Fibroblast of pulmonary artery (primary cell): ENCODE measurements at regions not wholly inside any gene's neighbourhood (a gene's known extent, or its start where the extent isn't known, plus 50 kb on each side); places are given as distances from the start of the nearest gene placed in this dataset.
A peak's percentile ranks its signal among the peaks of the same experiment; 100 is the strongest.

Source experiments
- DNase-seq: peaks from one replicate; pipeline ENCODE4 v3.0.0-alpha.2; 2010; ENCODE audit warnings: low read depth
- H3K4me3 ChIP-seq: replicated peaks from 2 replicates; pipeline ENCODE4 v1.5.1; 2011; ENCODE audit warnings: low read depth, mild to moderate bottlenecking, control low read depth, low read length, moderate library complexity
- CTCF ChIP-seq: IDR thresholded peaks from 2 replicates; pipeline ENCODE4 v1.5.1; 2011; ENCODE audit warnings: mild to moderate bottlenecking, control low read depth, low read length, inconsistent platforms; ENCODE audit errors: missing control alignments

- TF ChIP-seq CTCF, result no peak
- DNase-seq, result peak; percentile 83
- H3K4me3 ChIP-seq, result no peak overlapping the region
These were observed 134.3 kb upstream of the AP1S2 start for GRCh38 chrX:15988661-15989603.

GRCh38 chrX:15985937-15986336, 131.3 kb upstream of the AP1S2 start:
- DNase-seq, result no peak
- no peak for TF ChIP-seq CTCF
- no peak overlapping the region for H3K4me3 ChIP-seq

- no peak for TF ChIP-seq CTCF
- no peak for DNase-seq
- no peak overlapping the region for H3K4me3 ChIP-seq
These were observed 128.4 kb upstream of the AP1S2 start for GRCh38 chrX:15983034-15983433.

- no peak for TF ChIP-seq CTCF
- no peak overlapping the region for H3K4me3 ChIP-seq
These were observed 123.0 kb upstream of the AP1S2 start for GRCh38 chrX:15977644-15978043.

GRCh38 chrX:15976396-15976795, 121.8 kb upstream of the AP1S2 start:
- no peak overlapping the region for H3K4me3 ChIP-seq
- DNase-seq, result no peak
- no peak for TF ChIP-seq CTCF

More at GRCh38 chrX:15977644-15978043, 123.0 kb upstream of the AP1S2 start:
- no peak for DNase-seq

- no peak for TF ChIP-seq CTCF
- H3K4me3 ChIP-seq, result no peak overlapping the region
- DNase-seq, result peak; percentile 28
These were observed 119.3 kb upstream of the AP1S2 start for GRCh38 chrX:15973946-15974345.

- no peak overlapping the region for H3K4me3 ChIP-seq
- TF ChIP-seq CTCF, result peak; percentile 45
- DNase-seq, result peak; percentile 51
These were observed 118.7 kb upstream of the AP1S2 start for GRCh38 chrX:15973299-15973698.
